Epithelial cell of esophagus (primary cell): ENCODE measurements at regions not wholly inside any gene's neighbourhood (a gene's known extent, or its start where the extent isn't known, plus 50 kb on each side); places are given as distances from the start of the nearest gene placed in this dataset.

ENCODE experiments used
- DNase-seq: peaks from one replicate; pipeline ENCODE4 v3.0.0; 2010; ENCODE audit warnings: low read depth
- H3K4me3 ChIP-seq: 2 replicates; pipeline ENCODE4 v1.5.1; 2011; ENCODE audit warnings: mild to moderate bottlenecking, low read length, control low read depth
- CTCF ChIP-seq: IDR thresholded peaks from 2 replicates; pipeline ENCODE4 v1.5.1; 2011; ENCODE audit warnings: low read depth, mild to moderate bottlenecking, low read length, control low read depth, inconsistent platforms; ENCODE audit not compliant: insufficient read depth; ENCODE audit errors: missing control alignments

- no peak overlapping the region for H3K4me3 ChIP-seq
- TF ChIP-seq CTCF: no peak
- DNase-seq: no peak
Measured at GRCh38 chr14:40282196-40282595, 850.0 kb upstream of the FBXO33 start.

- no peak for TF ChIP-seq CTCF
- DNase-seq: no peak
- no peak overlapping the region for H3K4me3 ChIP-seq
Measured at GRCh38 chr14:40280652-40281051, 848.4 kb upstream of the FBXO33 start.

GRCh38 chr14:40273417-40273816 lies 841.2 kb upstream of the FBXO33 start:
- DNase-seq: no peak
- H3K4me3 ChIP-seq: no peak overlapping the region

GRCh38 chr14:40271480-40271879 lies 839.2 kb upstream of the FBXO33 start:
- no peak for DNase-seq
- TF ChIP-seq CTCF: no peak
- no peak overlapping the region for H3K4me3 ChIP-seq

More at GRCh38 chr14:40273417-40273816, 841.2 kb upstream of the FBXO33 start:
- TF ChIP-seq CTCF: no peak

- no peak for TF ChIP-seq CTCF
- H3K4me3 ChIP-seq: no peak overlapping the region
- no peak for DNase-seq
Measured at GRCh38 chr14:40269436-40269835, 837.2 kb upstream of the FBXO33 start.

- DNase-seq: no peak
- TF ChIP-seq CTCF: no peak
- no peak overlapping the region for H3K4me3 ChIP-seq
Measured at GRCh38 chr14:40268236-40268635, 836.0 kb upstream of the FBXO33 start.

GRCh38 chr14:40265096-40265495 lies 832.9 kb upstream of the FBXO33 start:
- DNase-seq: no peak
- no peak for TF ChIP-seq CTCF
- H3K4me3 ChIP-seq: no peak overlapping the region
